Lower leg skin (tissue), 3 donors: ENCODE measurements at regions not wholly inside any gene's neighbourhood (a gene's known extent, or its start where the extent isn't known, plus 50 kb on each side); places are given as distances from the start of the nearest gene placed in this dataset.

ENCODE experiments used
- CTCF ChIP-seq, 3 donors: fragments of 450-650 bp; IDR thresholded peaks; one replicate each; pipeline ENCODE4 v1.5.1; 2016; ENCODE audit warnings: antibody characterized with exemption in 3 of 3, mild to moderate bottlenecking in 3 of 3, moderate library complexity in 2 of 3
- POLR2A ChIP-seq, 2 donors: fragments of 450-650 bp; IDR thresholded peaks; one replicate each; pipeline ENCODE4 v1.6.1; 2016 to 2017; ENCODE audit warnings: antibody characterized with exemption in 2 of 2, mild to moderate bottlenecking in 1 of 2, moderate library complexity in 1 of 2

- TF ChIP-seq POLR2A (IDR thresholded peaks at IDR 0.05): no peak
- no peak for TF ChIP-seq CTCF (IDR thresholded peaks at IDR 0.05)
Observed at GRCh38 chr5:10065428-10066000, 184.2 kb downstream of the ATPSCKMT start.
